Peyer's patch (tissue), 4 donors: ENCODE measurements at regions not wholly inside any gene's neighbourhood (a gene's known extent, or its start where the extent isn't known, plus 50 kb on each side); places are given as distances from the start of the nearest gene placed in this dataset.
"Not testable (repeated sequence)": the region's sequence is repeated elsewhere in the genome, so short reads cannot be mapped to it uniquely, and the experiment has no call there.

Source experiments
- DNase-seq, 3 donors: peaks; one replicate each; pipeline ENCODE4 v3.0.0-alpha.2; 2017 to 2019
- H3K27ac ChIP-seq, 4 donors: fragments of 200-600 bp; sonication (generic); one replicate each; pipeline ENCODE4 v1.5.1; 2016 to 2019
- H3K27me3 ChIP-seq, 2 donors: fragments of 200-600 bp; sonication (generic); one replicate each; pipeline ENCODE4 v1.5.1; 2019
- H3K36me3 ChIP-seq, 3 donors: fragments of 200-600 bp; sonication (generic); one replicate each; pipeline ENCODE4 v1.5.1; 2016 to 2019
- H3K4me1 ChIP-seq, 4 donors: fragments of 200-600 bp; sonication (generic); one replicate each; pipeline ENCODE4 v1.5.1; 2016 to 2019
- H3K4me3 ChIP-seq, 4 donors: fragments of 200-600 bp; sonication (generic); 1 replicate in 3 of 4; 2 replicates in 1 of 4; pipeline ENCODE4 v1.5.1; 2016 to 2019; ENCODE audit warnings: mild to moderate bottlenecking in 1 of 4
- H3K9me3 ChIP-seq, 4 donors: fragments of 200-600 bp; sonication (generic); one replicate each; pipeline ENCODE4 v1.5.1; 2016 to 2019; ENCODE audit warnings: mild to moderate bottlenecking in 1 of 4
- POLR2A ChIP-seq, 2 donors: fragments of 450-650 bp; IDR thresholded peaks; one replicate each; pipeline ENCODE4 v1.5.1; 2017; ENCODE audit warnings: antibody characterized with exemption in 2 of 2, mild to moderate bottlenecking in 2 of 2, moderate library complexity in 2 of 2
- TF ChIP-seq, protein P1 (sequence below), 6 experiments: fragments of 450-650 bp in 4 of 6; fragments of 200-600 bp in 2 of 6; sonication (generic) in 1 of 6; IDR thresholded peaks; one replicate each; pipeline ENCODE4 v1.5.1; 2017 to 2019; ENCODE audit warnings: antibody characterized with exemption in 6 of 6, mild to moderate bottlenecking in 3 of 6, moderate library complexity in 1 of 6

GRCh38 chr7:53491051-53491450, 455.6 kb downstream of the POM121L12 start:
- no peak for DNase-seq
- Histone ChIP-seq H3K27me3 (no peaks in the 10 kb centered on the region), H3K4me1 (no peaks in the 10 kb centered on the region), H3K9me3 (no peaks in the 10 kb centered on the region), H3K4me3 (no peak overlapping the region), H3K36me3 (no peaks in the 10 kb centered on the region), H3K27ac (no peak overlapping the region)
- TF ChIP-seq POLR2A (IDR thresholded peaks at IDR 0.05): no peak
- TF ChIP-seq, protein P1, sequence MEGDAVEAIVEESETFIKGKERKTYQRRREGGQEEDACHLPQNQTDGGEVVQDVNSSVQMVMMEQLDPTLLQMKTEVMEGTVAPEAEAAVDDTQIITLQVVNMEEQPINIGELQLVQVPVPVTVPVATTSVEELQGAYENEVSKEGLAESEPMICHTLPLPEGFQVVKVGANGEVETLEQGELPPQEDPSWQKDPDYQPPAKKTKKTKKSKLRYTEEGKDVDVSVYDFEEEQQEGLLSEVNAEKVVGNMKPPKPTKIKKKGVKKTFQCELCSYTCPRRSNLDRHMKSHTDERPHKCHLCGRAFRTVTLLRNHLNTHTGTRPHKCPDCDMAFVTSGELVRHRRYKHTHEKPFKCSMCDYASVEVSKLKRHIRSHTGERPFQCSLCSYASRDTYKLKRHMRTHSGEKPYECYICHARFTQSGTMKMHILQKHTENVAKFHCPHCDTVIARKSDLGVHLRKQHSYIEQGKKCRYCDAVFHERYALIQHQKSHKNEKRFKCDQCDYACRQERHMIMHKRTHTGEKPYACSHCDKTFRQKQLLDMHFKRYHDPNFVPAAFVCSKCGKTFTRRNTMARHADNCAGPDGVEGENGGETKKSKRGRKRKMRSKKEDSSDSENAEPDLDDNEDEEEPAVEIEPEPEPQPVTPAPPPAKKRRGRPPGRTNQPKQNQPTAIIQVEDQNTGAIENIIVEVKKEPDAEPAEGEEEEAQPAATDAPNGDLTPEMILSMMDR (IDR thresholded peaks at IDR 0.05): no peak

DNA sequence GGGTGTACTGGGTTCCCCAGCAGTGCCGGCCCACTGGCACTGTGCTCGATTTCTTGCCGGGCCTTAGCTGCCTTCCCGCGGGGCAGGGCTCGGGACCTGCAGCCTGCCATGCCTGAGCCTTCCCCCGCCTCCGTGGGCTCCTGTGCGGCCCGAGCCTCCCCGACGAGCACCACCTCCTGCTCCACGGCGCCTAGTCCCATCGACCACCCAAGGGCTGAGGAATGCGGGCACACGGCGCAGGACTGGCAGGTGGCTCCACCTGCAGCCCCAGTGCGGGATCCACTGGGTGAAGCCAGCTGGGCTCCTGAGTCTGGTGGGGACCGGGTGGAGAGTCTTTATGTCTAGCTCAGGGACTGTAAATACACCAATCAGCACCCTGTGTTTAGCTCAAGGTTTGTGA, 459.7 kb downstream of the POM121L12 start:
- not testable (repeated sequence) for H3K4me3 ChIP-seq, DNase-seq, H3K9me3 ChIP-seq

GRCh38 chr7:53500076-53500475, 464.6 kb downstream of the POM121L12 start:
- H3K9me3 ChIP-seq: peaks cover 0 to 3% (median 0%) of the 10 kb centered on the region in 4 donors
- no peak overlapping the region for H3K4me3 ChIP-seq
- no peaks in the 10 kb centered on the region for H3K4me1 ChIP-seq
- no peaks in the 10 kb centered on the region for H3K36me3 ChIP-seq
- H3K27ac ChIP-seq: no peak overlapping the region
- H3K27me3 ChIP-seq: no peaks in the 10 kb centered on the region
- TF ChIP-seq, protein P1 (IDR thresholded peaks at IDR 0.05): no peak
- no peak for TF ChIP-seq POLR2A (IDR thresholded peaks at IDR 0.05)
- DNase-seq: no peak

More for the DNA sequence above, 459.7 kb downstream of the POM121L12 start:
- not testable (repeated sequence) for H3K27ac ChIP-seq, H3K4me1 ChIP-seq, H3K36me3 ChIP-seq, H3K27me3 ChIP-seq

DNA sequence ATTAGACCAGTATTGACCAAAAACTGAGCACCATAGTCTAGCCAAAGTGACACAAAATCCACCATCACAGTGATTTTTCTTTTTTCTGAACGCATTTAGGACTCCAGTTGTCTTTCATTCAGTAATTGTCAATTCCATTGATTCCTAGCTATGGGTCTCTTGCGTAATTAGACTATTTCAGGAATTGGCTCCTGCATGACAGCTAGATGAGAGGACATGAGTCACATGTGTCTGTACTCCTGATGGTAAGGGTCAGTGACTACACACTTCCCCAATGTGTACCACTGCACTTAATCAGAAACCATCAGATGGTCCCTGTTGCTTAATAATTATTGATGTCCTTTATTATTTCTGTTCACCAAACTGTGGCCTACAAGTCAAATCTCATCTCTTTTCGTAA, 469.5 kb downstream of the POM121L12 start:
- TF ChIP-seq POLR2A (IDR thresholded peaks at IDR 0.05): no peak
- TF ChIP-seq, protein P1 (IDR thresholded peaks at IDR 0.05): no peak
- Histone ChIP-seq H3K4me3 (no peak overlapping the region), H3K27me3 (no peaks in the 10 kb centered on the region), H3K36me3 (no peaks in the 10 kb centered on the region), H3K27ac (no peak overlapping the region), H3K9me3 (no peaks in the 10 kb centered on the region), H3K4me1 (no peaks in the 10 kb centered on the region)
- DNase-seq: no peak

GRCh38 chr7:53518319-53518718, 482.9 kb downstream of the POM121L12 start:
- no peaks in the 10 kb centered on the region for H3K4me1 ChIP-seq
- TF ChIP-seq, protein P1 (IDR thresholded peaks at IDR 0.05): no peak
- TF ChIP-seq POLR2A (IDR thresholded peaks at IDR 0.05): no peak
- no peak overlapping the region for H3K4me3 ChIP-seq
- no peak overlapping the region for H3K27ac ChIP-seq
- no peaks in the 10 kb centered on the region for H3K27me3 ChIP-seq
- peaks cover 0 to 3% (median 0%) of the 10 kb centered on the region in 4 donors for H3K9me3 ChIP-seq
- no peaks in the 10 kb centered on the region for H3K36me3 ChIP-seq
- DNase-seq: no peak

- Histone ChIP-seq H3K4me3 (no peak overlapping the region), H3K27ac (no peak overlapping the region), H3K4me1 (no peaks in the 10 kb centered on the region), H3K9me3 (peaks cover 0 to 3% (median 0%) of the 10 kb centered on the region in 4 donors), H3K27me3 (no peaks in the 10 kb centered on the region), H3K36me3 (no peaks in the 10 kb centered on the region)
- no peak for DNase-seq
- no peak for TF ChIP-seq POLR2A (IDR thresholded peaks at IDR 0.05)
- TF ChIP-seq, protein P1 (IDR thresholded peaks at IDR 0.05): no peak
Observed at GRCh38 chr7:53520841-53521240, 485.4 kb downstream of the POM121L12 start.
